NCI-H2029 treated with DMSO at 0.1 percent for 48 hours (cell line): ENCODE measurements at regions not wholly inside any gene's neighbourhood (a gene's known extent, or its start where the extent isn't known, plus 50 kb on each side); places are given as distances from the start of the nearest gene placed in this dataset.

Experiments used
- DNase-seq: peaks from one replicate; lab custom pipeline; 2025; lab: John Stamatoyannopoulos, UW

DNA sequence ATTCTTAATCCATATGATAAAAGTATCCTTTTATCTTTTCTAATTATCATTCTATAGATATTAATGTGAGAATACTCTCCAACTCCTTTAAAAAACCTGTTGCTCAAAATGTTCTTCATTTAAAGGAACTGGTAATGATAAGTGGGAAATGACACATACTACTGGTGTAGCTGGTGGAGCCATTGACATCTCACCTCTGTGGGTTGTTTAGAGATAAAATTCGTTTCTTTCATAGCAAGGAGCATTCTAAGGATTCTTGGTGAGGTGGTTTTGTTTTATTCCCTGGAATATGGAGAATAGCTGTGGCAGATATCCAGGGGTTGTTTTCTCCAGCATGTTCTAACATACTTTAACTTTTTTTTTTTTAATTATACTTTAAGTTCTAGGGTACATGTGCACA is 299.8 kb upstream of the THBS1 start:
- DNase-seq: no peak

DNA sequence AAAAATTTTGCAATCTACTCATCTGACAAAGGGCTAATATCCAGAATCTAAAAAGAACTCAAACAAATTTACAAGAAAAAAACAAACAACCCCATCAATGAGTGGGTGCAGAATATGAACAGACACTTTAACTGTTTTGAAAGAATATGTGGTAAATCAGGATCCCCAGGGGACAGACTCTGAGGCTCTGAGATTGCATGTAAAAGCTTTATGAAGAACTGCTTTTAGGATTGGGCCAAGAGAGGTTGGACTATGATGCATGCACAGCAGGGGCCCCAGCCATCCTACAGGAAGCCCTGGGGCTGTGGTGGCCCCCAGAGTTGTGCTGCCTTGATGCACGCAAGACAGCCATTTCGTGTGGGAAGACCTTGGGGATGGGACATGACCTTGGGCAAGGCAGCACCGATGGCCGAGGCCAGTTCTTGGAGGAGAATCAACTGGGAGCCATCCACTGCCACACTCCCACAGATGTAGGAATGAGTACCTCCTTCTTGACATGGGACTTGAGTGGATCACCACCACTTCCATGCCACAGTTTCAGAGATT is 298.1 kb upstream of the THBS1 start:
- DNase-seq: no peak

- no peak for DNase-seq
Observed at GRCh38 chr15:39283531-39283930, 297.3 kb upstream of the THBS1 start.

DNA sequence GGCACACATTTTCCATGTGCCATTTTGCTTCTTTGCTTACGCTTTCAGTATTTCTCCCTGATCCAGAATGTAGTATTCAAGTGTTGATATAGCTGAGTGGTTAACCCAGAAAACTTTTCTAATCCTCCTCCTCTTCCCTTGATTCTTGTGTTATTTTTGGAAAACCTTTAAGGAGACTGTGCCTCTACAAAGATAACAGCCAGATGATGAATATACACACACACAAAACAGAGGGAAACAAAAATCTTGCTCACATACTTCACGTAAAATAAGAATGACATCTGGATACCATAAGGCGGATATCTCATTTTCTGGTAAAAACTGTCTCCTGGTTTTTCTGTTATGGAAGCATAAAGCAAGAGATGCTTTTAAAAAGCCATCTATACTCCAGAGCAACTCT is 295.8 kb upstream of the THBS1 start:
- DNase-seq: no peak

GRCh38 chr15:39285663-39286062 is 295.2 kb upstream of the THBS1 start:
- DNase-seq: no peak

GRCh38 chr15:39286706-39287105 is 294.2 kb upstream of the THBS1 start:
- no peak for DNase-seq

- peak; percentile 61 for DNase-seq
Observed at GRCh38 chr15:39287322-39288195, 293.3 kb upstream of the THBS1 start.

DNA sequence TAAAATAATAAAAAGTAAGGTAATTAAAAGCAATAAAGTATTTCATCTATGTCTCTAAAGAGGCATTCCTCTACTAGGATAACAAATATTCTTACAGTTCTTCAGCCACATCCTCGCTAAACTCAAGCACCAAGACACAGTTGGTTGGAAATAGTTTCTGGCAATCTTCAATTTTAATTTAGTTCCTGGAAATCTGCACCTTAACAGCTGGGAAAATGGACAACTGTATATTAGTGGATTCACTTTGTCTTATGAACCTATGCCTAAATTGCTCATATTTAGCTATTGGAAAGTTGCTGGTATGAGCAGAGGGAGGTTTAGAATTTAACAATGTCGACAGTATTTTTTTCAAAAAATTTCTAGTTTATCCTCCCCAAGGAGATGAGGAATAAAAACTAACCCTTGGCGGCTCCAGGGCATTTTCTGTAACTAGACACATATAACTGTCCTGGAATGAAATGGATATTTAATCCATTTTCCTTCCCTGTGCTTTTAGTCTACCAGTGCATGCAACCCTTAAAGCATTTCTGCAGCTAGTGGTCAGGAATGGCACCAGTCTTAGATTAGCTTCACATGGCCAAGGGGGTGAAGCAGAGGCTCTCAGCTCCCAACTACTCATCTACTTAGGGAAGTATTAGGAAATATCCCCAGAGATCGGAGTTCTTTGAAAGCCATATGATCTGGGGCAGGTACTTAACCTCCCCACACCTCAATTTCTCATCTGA is 290.0 kb upstream of the THBS1 start:
- DNase-seq: no peak

GRCh38 chr15:39291690-39292089 is 289.2 kb upstream of the THBS1 start:
- DNase-seq: no peak

DNA sequence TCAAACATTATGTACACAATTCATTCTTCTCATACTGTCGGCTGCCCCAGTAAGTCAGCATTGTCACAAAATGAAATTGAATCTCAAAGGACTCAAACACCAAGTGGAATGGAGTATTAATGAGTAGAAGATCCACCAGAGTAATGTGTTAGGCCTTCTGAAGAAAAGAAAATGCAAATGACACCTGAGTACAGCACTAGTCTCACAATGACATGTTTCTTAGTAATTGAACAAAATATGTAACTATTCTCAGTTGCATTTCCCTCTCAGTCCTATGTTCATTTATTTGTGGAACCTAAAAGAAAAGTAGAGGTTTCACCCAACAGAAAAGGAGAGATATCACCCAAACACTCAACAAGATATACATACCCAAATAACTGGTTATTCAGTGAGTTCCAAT is 283.9 kb upstream of the THBS1 start:
- no peak for DNase-seq

DNA sequence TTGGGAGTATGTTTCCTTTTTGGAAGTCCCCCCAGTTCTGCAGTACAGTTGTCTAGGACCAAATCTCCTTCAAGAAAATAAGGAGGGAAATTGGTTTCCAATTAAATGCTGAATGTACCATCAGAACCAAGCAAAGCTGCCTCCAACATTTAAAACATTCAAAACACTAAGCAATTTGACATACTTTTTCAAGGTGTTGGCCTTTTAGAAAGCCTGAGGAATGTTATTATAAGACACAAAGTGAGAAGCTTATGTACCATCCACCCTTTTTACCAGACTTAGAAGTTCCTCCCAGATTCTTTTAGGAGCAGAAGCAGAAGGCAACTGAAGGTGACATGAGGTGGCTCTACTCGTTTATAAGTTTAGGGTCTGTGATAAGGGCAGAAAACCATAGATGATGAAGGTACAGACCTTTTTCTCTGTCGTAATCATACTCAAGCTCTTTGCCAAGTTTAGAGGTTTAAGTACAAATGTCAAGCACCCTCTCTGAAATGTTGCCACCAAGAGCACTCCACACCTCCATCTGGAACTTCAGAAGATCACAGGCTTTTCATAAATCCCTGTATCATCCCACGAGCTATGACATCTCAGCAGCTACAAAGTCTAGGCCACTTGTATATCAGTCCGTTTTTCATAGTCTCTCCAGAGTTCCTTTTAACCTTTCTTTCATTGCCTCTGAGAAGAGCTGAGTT is 282.5 kb upstream of the THBS1 start:
- no peak for DNase-seq

GRCh38 chr15:39299486-39300267 is 281.2 kb upstream of the THBS1 start:
- DNase-seq: no peak

DNA sequence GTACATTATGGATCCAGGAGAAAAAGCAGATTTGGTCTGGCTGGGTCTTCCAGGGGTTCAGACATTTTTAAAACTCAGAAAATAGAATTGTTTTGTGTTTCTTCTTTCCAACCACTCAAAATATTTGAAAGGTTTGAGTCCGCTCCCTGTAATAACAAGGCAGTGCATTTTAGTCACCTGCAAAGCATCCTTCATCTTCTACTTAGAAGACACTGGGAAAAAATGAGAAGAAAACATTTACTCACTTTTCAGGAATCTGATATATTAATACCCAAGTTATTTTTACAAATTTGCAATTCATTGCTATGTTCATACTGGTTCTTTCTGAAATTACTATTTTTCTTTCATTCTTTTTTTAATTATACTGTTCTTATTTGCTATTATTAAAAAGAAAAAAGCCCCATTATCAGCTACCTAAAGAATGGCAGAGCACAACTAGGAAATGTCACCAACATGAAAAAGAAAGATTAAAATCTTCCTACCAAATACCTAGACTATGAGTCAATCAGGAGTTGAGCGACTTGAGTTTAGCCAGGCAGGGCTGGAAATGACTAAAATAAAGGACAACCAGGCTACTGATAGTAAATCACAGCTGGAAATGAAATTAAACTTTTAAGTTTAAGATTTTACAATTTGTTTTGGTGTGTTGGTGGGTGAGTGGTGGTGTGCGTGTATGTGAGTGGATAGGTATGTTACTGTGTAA is 280.3 kb upstream of the THBS1 start:
- DNase-seq: no peak

- no peak for DNase-seq
Observed at GRCh38 chr15:39301589-39301999, 279.3 kb upstream of the THBS1 start.

DNA sequence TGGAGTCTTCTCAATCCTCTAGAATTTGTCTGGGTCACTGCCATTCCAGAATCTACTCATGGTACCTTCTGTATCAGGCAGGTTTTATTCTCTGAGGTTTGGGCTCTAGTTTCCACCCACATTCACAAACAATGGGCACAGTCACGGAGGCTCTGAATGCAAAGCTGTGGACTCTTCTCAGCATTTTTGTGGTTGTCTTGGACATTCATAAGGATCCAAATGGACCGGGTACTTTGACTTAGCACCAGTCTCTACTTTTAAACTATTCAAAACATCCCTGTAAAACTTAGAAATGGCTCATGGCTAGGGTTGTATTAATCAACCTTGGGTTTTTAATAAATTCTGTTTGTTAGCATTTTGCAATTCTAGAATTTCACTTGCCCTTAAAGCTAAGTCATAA is 277.9 kb upstream of the THBS1 start:
- DNase-seq: no peak

- no peak for DNase-seq
Observed at GRCh38 chr15:39304201-39304841, 276.6 kb upstream of the THBS1 start.

GRCh38 chr15:39304931-39305728 is 275.7 kb upstream of the THBS1 start:
- DNase-seq: no peak

- DNase-seq: no peak
Observed at GRCh38 chr15:39310633-39311032, 270.2 kb upstream of the THBS1 start.

- DNase-seq: no peak
Observed at GRCh38 chr15:39312984-39313383, 267.9 kb upstream of the THBS1 start.

DNA sequence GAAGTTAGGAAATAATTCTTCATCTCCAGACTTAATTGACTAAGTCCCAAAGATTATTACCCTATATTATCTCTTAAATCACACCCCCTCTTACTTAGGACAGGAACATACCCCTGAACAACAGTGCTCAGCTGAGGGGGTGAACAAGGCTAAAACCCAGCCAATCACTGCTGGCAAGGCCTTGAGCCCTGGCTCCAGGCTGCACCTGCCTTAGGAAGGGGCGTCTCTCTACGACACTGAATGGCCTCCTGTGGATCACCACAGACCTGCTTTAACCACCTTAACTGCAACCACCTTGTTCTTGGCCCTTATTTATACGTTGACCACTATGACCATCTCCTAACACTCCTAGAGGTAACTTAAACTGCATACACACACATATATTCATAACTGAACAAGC is 267.4 kb upstream of the THBS1 start:
- no peak for DNase-seq
